Spinal cord (tissue), 9 donors: ENCODE measurements at regions not wholly inside any gene's neighbourhood (a gene's known extent, or its start where the extent isn't known, plus 50 kb on each side); places are given as distances from the start of the nearest gene placed in this dataset.

Source experiments
- DNase-seq, 6 donors: peaks; one replicate each; pipeline versions ENCODE4 v3.0.0 to v3.0.0-alpha.2; 2013 to 2015; ENCODE audit warnings: low spot score in 6 of 6, low read depth in 4 of 6
- H3K27ac ChIP-seq: one replicate; pipeline ENCODE4 v1.5.1; 2013; ENCODE audit warnings: low read depth, low read length, control low read depth
- H3K27me3 ChIP-seq: one replicate; pipeline ENCODE4 v1.6.1; 2013; ENCODE audit warnings: low read length; ENCODE audit not compliant: control insufficient read depth, insufficient read depth
- H3K36me3 ChIP-seq: one replicate; pipeline ENCODE4 v1.6.1; 2013; ENCODE audit warnings: low read length; ENCODE audit not compliant: control insufficient read depth, insufficient read depth
- H3K4me1 ChIP-seq: one replicate; pipeline ENCODE4 v1.6.1; 2013; ENCODE audit warnings: low read length; ENCODE audit not compliant: control insufficient read depth, insufficient read depth
- H3K4me3 ChIP-seq: one replicate; pipeline ENCODE4 v1.5.1; 2013; ENCODE audit warnings: low read depth, low read length, control low read depth
- H3K9me3 ChIP-seq: one replicate; pipeline ENCODE4 v1.6.1; 2013; ENCODE audit warnings: low read length; ENCODE audit not compliant: control insufficient read depth, insufficient read depth
- WGBS: methylation state at CpG from one replicate; pipeline ENCODE4 v1.1.5; 2013; ENCODE audit warnings: missing lambda C conversion rate; ENCODE audit not compliant: insufficient coverage; 5-methylcytosine and 5-hydroxymethylcytosine counted together
- donor health status: healthy.

GRCh38 chr16:9647981-9648701, 534.1 kb downstream of the GRIN2A start:
- 86% methylated on average over 1 of the region's 7 CpGs for WGBS
- peak in 2 of 6 donors; percentile 47 to 50 for DNase-seq
- no peaks in the 10 kb centered on the region for H3K4me1 ChIP-seq

GRCh38 chr16:9650284-9650683, 531.9 kb downstream of the GRIN2A start:
- no peak overlapping the region for H3K4me3 ChIP-seq
- H3K27me3 ChIP-seq, result no peaks in the 10 kb centered on the region
- H3K4me1 ChIP-seq, result no peaks in the 10 kb centered on the region
- H3K36me3 ChIP-seq, result no peaks in the 10 kb centered on the region
- H3K9me3 ChIP-seq, result no peaks in the 10 kb centered on the region
- DNase-seq, result no peak
- 67% methylated on average over 1 of the region's 1 CpG for WGBS
- no peak overlapping the region for H3K27ac ChIP-seq

More at GRCh38 chr16:9647981-9648701, 534.1 kb downstream of the GRIN2A start:
- H3K9me3 ChIP-seq, result no peaks in the 10 kb centered on the region
- no peak overlapping the region for H3K27ac ChIP-seq
- H3K36me3 ChIP-seq, result no peaks in the 10 kb centered on the region
- no peak overlapping the region for H3K4me3 ChIP-seq
- H3K27me3 ChIP-seq, result no peaks in the 10 kb centered on the region

GRCh38 chr16:9655051-9655450, 527.2 kb downstream of the GRIN2A start:
- no peaks in the 10 kb centered on the region for H3K36me3 ChIP-seq
- no peak for DNase-seq
- H3K4me1 ChIP-seq, result no peaks in the 10 kb centered on the region
- H3K27ac ChIP-seq, result no peak overlapping the region
- H3K4me3 ChIP-seq, result no peak overlapping the region
- H3K27me3 ChIP-seq, result no peaks in the 10 kb centered on the region
- no peaks in the 10 kb centered on the region for H3K9me3 ChIP-seq
- WGBS, result 68% methylated on average over 3 of the region's 5 CpGs

GRCh38 chr16:9657641-9658040, 524.6 kb downstream of the GRIN2A start:
- DNase-seq, result peak in 1 of 6 donors; percentile 29
- WGBS, result no CpG with 5 or more reads among the region's 3 CpGs
- no peaks in the 10 kb centered on the region for H3K4me1 ChIP-seq
- H3K4me3 ChIP-seq, result no peak overlapping the region
- no peak overlapping the region for H3K27ac ChIP-seq
- H3K27me3 ChIP-seq, result no peaks in the 10 kb centered on the region
- H3K9me3 ChIP-seq, result no peaks in the 10 kb centered on the region
- no peaks in the 10 kb centered on the region for H3K36me3 ChIP-seq

GRCh38 chr16:9658164-9658563, 524.1 kb downstream of the GRIN2A start:
- 43% methylated on average over 3 of the region's 4 CpGs for WGBS
- H3K27ac ChIP-seq, result no peak overlapping the region
- no peak for DNase-seq
- H3K4me1 ChIP-seq, result no peaks in the 10 kb centered on the region
- no peaks in the 10 kb centered on the region for H3K36me3 ChIP-seq
- H3K27me3 ChIP-seq, result no peaks in the 10 kb centered on the region
- no peak overlapping the region for H3K4me3 ChIP-seq
- H3K9me3 ChIP-seq, result no peaks in the 10 kb centered on the region

GRCh38 chr16:9658586-9658985, 523.6 kb downstream of the GRIN2A start:
- 100% methylated on average over 1 of the region's 5 CpGs for WGBS
- no peaks in the 10 kb centered on the region for H3K36me3 ChIP-seq
- no peak overlapping the region for H3K27ac ChIP-seq
- no peak overlapping the region for H3K4me3 ChIP-seq
- no peaks in the 10 kb centered on the region for H3K27me3 ChIP-seq
- no peak for DNase-seq
- no peaks in the 10 kb centered on the region for H3K4me1 ChIP-seq
- no peaks in the 10 kb centered on the region for H3K9me3 ChIP-seq

- H3K9me3 ChIP-seq, result no peaks in the 10 kb centered on the region
- H3K4me1 ChIP-seq, result no peaks in the 10 kb centered on the region
- DNase-seq, result no peak
- H3K4me3 ChIP-seq, result no peak overlapping the region
- no peak overlapping the region for H3K27ac ChIP-seq
- WGBS, result 100% methylated on average over 1 of the region's 6 CpGs
- no peaks in the 10 kb centered on the region for H3K27me3 ChIP-seq
- no peaks in the 10 kb centered on the region for H3K36me3 ChIP-seq
Observed at GRCh38 chr16:9660898-9661297, 521.3 kb downstream of the GRIN2A start.

GRCh38 chr16:9661336-9662017, 520.8 kb downstream of the GRIN2A start:
- H3K27me3 ChIP-seq, result no peaks in the 10 kb centered on the region
- 58% methylated on average over 6 of the region's 10 CpGs for WGBS
- no peaks in the 10 kb centered on the region for H3K36me3 ChIP-seq
- no peaks in the 10 kb centered on the region for H3K4me1 ChIP-seq
- no peaks in the 10 kb centered on the region for H3K9me3 ChIP-seq
- H3K4me3 ChIP-seq, result no peak overlapping the region
- no peak for DNase-seq
- H3K27ac ChIP-seq, result no peak overlapping the region

GRCh38 chr16:9663588-9663987, 518.6 kb downstream of the GRIN2A start:
- H3K27ac ChIP-seq, result no peak overlapping the region
- no peak overlapping the region for H3K4me3 ChIP-seq
- WGBS, result 57% methylated on average over 1 of the region's 2 CpGs
- H3K9me3 ChIP-seq, result no peaks in the 10 kb centered on the region
- H3K4me1 ChIP-seq, result no peaks in the 10 kb centered on the region
- DNase-seq, result no peak
- H3K36me3 ChIP-seq, result no peaks in the 10 kb centered on the region
- no peaks in the 10 kb centered on the region for H3K27me3 ChIP-seq

- no peaks in the 10 kb centered on the region for H3K4me1 ChIP-seq
- WGBS, result 72% methylated on average over 2 of the region's 5 CpGs
- no peak overlapping the region for H3K27ac ChIP-seq
- H3K9me3 ChIP-seq, result no peaks in the 10 kb centered on the region
- H3K36me3 ChIP-seq, result no peaks in the 10 kb centered on the region
- H3K4me3 ChIP-seq, result no peak overlapping the region
- no peaks in the 10 kb centered on the region for H3K27me3 ChIP-seq
- no peak for DNase-seq
Observed at GRCh38 chr16:9665851-9666271, 516.4 kb downstream of the GRIN2A start.
